A549 (cell line): ENCODE measurements at regions not wholly inside any gene's neighbourhood (a gene's known extent, or its start where the extent isn't known, plus 50 kb on each side); places are given as distances from the start of the nearest gene placed in this dataset.

Source experiments
- ATAC-seq, 2 experiments: fragments of 200-7000 bp in 1 of 2; fragments of >200 bp in 1 of 2; cut with Nextera tagmentation in 1 of 2; cut with Tn5 transposase in 1 of 2; 3 replicates each; pipeline versions ENCODE4 v1.8.0 to v1.9.1; 2018 to 2020; ENCODE audit warnings: mild to moderate bottlenecking in 1 of 2, moderate library complexity in 1 of 2
- CTCF ChIA-PET: fragments of 300-600 bp; sonication (Branson Sonifier 250); formaldehyde crosslinking; extraction: SDS; loops from one replicate; lab custom pipeline; 2021; ENCODE audit warnings: antibody characterized with exemption, inconsistent platforms; lab: Yijun Ruan, JAX
- POLR2A ChIA-PET: fragments of 350-600 bp; formaldehyde crosslinking; extraction: SDS; loops from one replicate; lab custom pipeline; 2021; ENCODE audit warnings: antibody characterized with exemption, inconsistent platforms; lab: Yijun Ruan, JAX
- DNase-seq, 2 experiments: peaks; one replicate each; pipeline versions ENCODE4 v3.0.0 to v3.0.0-alpha.2; 2011 to 2016; ENCODE audit warnings: low read depth in 1 of 2, low spot score in 1 of 2
- FAIRE-seq: peaks from 2 replicates; lab custom pipeline; 2011; peaks lifted over from hg19 to GRCh38; lab: Jason Lieb, UNC
- H3K27ac ChIP-seq, 2 experiments: fragments of >200 bp; sonication (Bioruptor Twin); formaldehyde crosslinking; 3 replicates each; pipeline ENCODE4 v1.5.1; 2016 to 2017
- H3K4me1 ChIP-seq: fragments of >200 bp; sonication (Bioruptor Twin); formaldehyde crosslinking; 3 replicates; pipeline ENCODE4 v1.6.1; 2016
- H3K4me2 ChIP-seq: fragments of >200 bp; sonication (Bioruptor Twin); formaldehyde crosslinking; 3 replicates; pipeline ENCODE4 v1.6.1; 2016
- H3K4me3 ChIP-seq: fragments of >200 bp; sonication (Bioruptor Twin); formaldehyde crosslinking; 3 replicates; pipeline ENCODE4 v1.5.1; 2016
- H3K9me3 ChIP-seq: fragments of >200 bp; sonication (Bioruptor Twin); formaldehyde crosslinking; 3 replicates; pipeline ENCODE4 v1.6.1; 2016
- ATOH8 ChIP-seq: fragments of 250-450 bp; sonication (Bioruptor Pico); IDR thresholded peaks from 2 replicates; pipeline ENCODE4 v1.5.0; 2020; ENCODE audit warnings: low read depth, mild to moderate bottlenecking, moderate library complexity
- EP300 ChIP-seq, 2 experiments: fragments of >200 bp; sonication (Bioruptor Twin); formaldehyde crosslinking; IDR thresholded peaks; 2 replicates in 1 of 2; 3 replicates in 1 of 2; pipeline ENCODE4 v1.6.1; 2016 to 2017
- ESRRA ChIP-seq: fragments of 150-350 bp; IDR thresholded peaks from 2 replicates; pipeline ENCODE4 v1.6.1; 2014; ENCODE audit warnings: mild to moderate bottlenecking, low read length, borderline replicate concordance
- FOXS1 ChIP-seq: fragments of 250-450 bp; sonication (Bioruptor Pico); IDR thresholded peaks from 2 replicates; pipeline ENCODE4 v1.5.0; 2020; ENCODE audit warnings: mild to moderate bottlenecking, moderate library complexity
- GATA3 ChIP-seq: IDR thresholded peaks from 2 replicates; pipeline ENCODE4 v1.6.1; 2012; ENCODE audit warnings: borderline replicate concordance
- HDAC2 ChIP-seq: fragments of 200-600 bp; sonication (generic); IDR thresholded peaks from 2 replicates; pipeline ENCODE4 v1.6.1; 2016
- HEYL ChIP-seq: fragments of 250-450 bp; sonication (Bioruptor Pico); IDR thresholded peaks from 2 replicates; pipeline ENCODE4 v1.8.0; 2021; ENCODE audit warnings: mild to moderate bottlenecking, moderate library complexity
- HMGXB4 ChIP-seq: fragments of 250-450 bp; sonication (Bioruptor Pico); IDR thresholded peaks from 2 replicates; pipeline ENCODE4 v1.5.0; 2021; ENCODE audit warnings: mild to moderate bottlenecking, moderate library complexity, borderline replicate concordance
- HOXB13 ChIP-seq: fragments of 250-450 bp; sonication (Bioruptor Pico); IDR thresholded peaks from 2 replicates; pipeline ENCODE4 v1.5.0; 2020; ENCODE audit warnings: low read depth, mild to moderate bottlenecking, moderate library complexity
- MAZ ChIP-seq: fragments of 150-350 bp; IDR thresholded peaks from 2 replicates; pipeline ENCODE4 v1.6.1; 2014; ENCODE audit warnings: antibody characterized with exemption, low read depth, low read length, borderline replicate concordance
- MYC ChIP-seq: IDR thresholded peaks from 2 replicates; pipeline ENCODE4 v1.6.1; 2012; ENCODE audit warnings: mild to moderate bottlenecking, inconsistent platforms, low read length, improper control_type of control experiment, borderline replicate concordance
- PBX3 ChIP-seq: IDR thresholded peaks from 2 replicates; pipeline ENCODE4 v1.6.1; 2012
- RCOR1 ChIP-seq: fragments of 150-350 bp; IDR thresholded peaks from 2 replicates; pipeline ENCODE4 v1.6.1; 2014; ENCODE audit warnings: antibody characterized with exemption, low read length, low read depth
- REST ChIP-seq: fragments of 200-600 bp; sonication (generic); IDR thresholded peaks from 2 replicates; pipeline ENCODE4 v1.6.1; 2016; ENCODE audit warnings: antibody characterized with exemption, mild to moderate bottlenecking, moderate library complexity
- RFX5 ChIP-seq: fragments of 450-650 bp; IDR thresholded peaks from 2 replicates; pipeline ENCODE4 v1.7.1; 2014; ENCODE audit warnings: antibody characterized with exemption, mild to moderate bottlenecking, moderate library complexity
- TFCP2L1 ChIP-seq: fragments of 250-450 bp; sonication (Bioruptor Pico); IDR thresholded peaks from 2 replicates; pipeline ENCODE4 v1.5.0; 2021; ENCODE audit warnings: mild to moderate bottlenecking
- USF2 ChIP-seq: fragments of 450-650 bp; IDR thresholded peaks from 2 replicates; pipeline ENCODE4 v1.6.1; 2014; ENCODE audit warnings: antibody characterized with exemption
- ZFP36 ChIP-seq: fragments of 450-650 bp; IDR thresholded peaks from 2 replicates; pipeline ENCODE4 v1.6.1; 2014; ENCODE audit warnings: borderline replicate concordance; ENCODE audit not compliant: partially characterized antibody
- ZNF302 ChIP-seq: fragments of 250-450 bp; sonication (Bioruptor Pico); IDR thresholded peaks from 2 replicates; pipeline ENCODE4 v1.9.0; 2021; ENCODE audit warnings: inconsistent platforms, mild to moderate bottlenecking, moderate library complexity
- WGBS: methylation state at CpG from one replicate; pipeline ENCODE4 v1.1.6; 2017; ENCODE audit errors: missing lambda C conversion rate; 5-methylcytosine and 5-hydroxymethylcytosine counted together

- DNase-seq: no peak
- POLR2A ChIA-PET: no interaction called here
- WGBS: 52% methylated on average over 3 of the region's 3 CpGs
- CTCF ChIA-PET: no interaction called here
- no peak for ATAC-seq
- Histone ChIP-seq H3K27ac (no peak overlapping the region), H3K4me3 (no peak overlapping the region), H3K4me2 (no peak overlapping the region), H3K9me3 (no peaks in the 10 kb centered on the region), H3K4me1 (no peaks in the 10 kb centered on the region)
- TF ChIP-seq ATOH8 (CRISPR knock-in tag) (no peak), RFX5 (no peak), REST (no peak), USF2 (no peak), HOXB13 (CRISPR knock-in tag) (no peak), PBX3 (no peak), HEYL (CRISPR knock-in tag) (no peak), RCOR1 (no peak), MAZ (no peak), GATA3 (no peak), ESRRA (no peak), FOXS1 (CRISPR knock-in tag) (no peak), MYC (no peak), HDAC2 (no peak), ZNF302 (CRISPR knock-in tag) (no peak)
- FAIRE-seq: no peak
Measured at GRCh38 chr3:95097493-95097892, 1034.6 kb downstream of the NSUN3 start.

GRCh38 chr3:95120921-95121320, 1058.1 kb downstream of the NSUN3 start:
- CTCF ChIA-PET: no interaction called here
- 51% methylated on average over 3 of the region's 3 CpGs for WGBS
- TF ChIP-seq HDAC2 (no peak), HOXB13 (CRISPR knock-in tag) (no peak), HMGXB4 (CRISPR knock-in tag) (no peak), EP300 (IDR thresholded peaks at IDR 0.05) (no peak), TFCP2L1 (no peak), ZFP36 (no peak), HEYL (CRISPR knock-in tag) (no peak), FOXS1 (CRISPR knock-in tag) (no peak), ESRRA (no peak)
- DNase-seq (no peak), ATAC-seq (no peak), FAIRE-seq (no peak)
- Histone ChIP-seq H3K4me2 (no peak overlapping the region), H3K27ac (no peak overlapping the region), H3K4me1 (no peaks in the 10 kb centered on the region), H3K4me3 (no peak overlapping the region), H3K9me3 (no peaks in the 10 kb centered on the region)
- POLR2A ChIA-PET: no interaction called here
